Heart left ventricle (tissue), 16 donors: ENCODE measurements at regions not wholly inside any gene's neighbourhood (a gene's known extent, or its start where the extent isn't known, plus 50 kb on each side); places are given as distances from the start of the nearest gene placed in this dataset.

Experiments used
- ATAC-seq, 4 donors: fragments of 200-7000 bp; cut with Tn5 transposase; one replicate each; pipeline ENCODE4 v1.9.1; 2020 to 2022; ENCODE audit warnings: moderate library complexity in 4 of 4, mild to moderate bottlenecking in 3 of 4, moderate number of reproducible peaks in 1 of 4
- DNase-seq, 5 donors: peaks; one replicate each; pipeline ENCODE4 v3.0.0-alpha.2; 2020
- H3K27ac ChIP-seq, 12 donors: fragments of 200-600 bp; sonication (generic) in 4 of 12; one replicate each; pipeline versions ENCODE4 v1.5.0 to v1.8.0; 2016 to 2022; ENCODE audit warnings: mild to moderate bottlenecking in 2 of 12
- H3K27me3 ChIP-seq, 9 donors: fragments of 200-600 bp; sonication (generic) in 2 of 9; one replicate each; pipeline versions ENCODE4 v1.5.1 to v1.8.0; 2016 to 2022; ENCODE audit warnings: mild to moderate bottlenecking in 3 of 9
- H3K36me3 ChIP-seq, 9 donors: fragments of 200-600 bp; sonication (generic) in 2 of 9; one replicate each; pipeline versions ENCODE4 v1.5.0 to v1.8.0; 2018 to 2022; ENCODE audit warnings: mild to moderate bottlenecking in 2 of 9
- H3K4me1 ChIP-seq, 12 donors: fragments of 200-600 bp; sonication (generic) in 4 of 12; one replicate each; pipeline versions ENCODE4 v1.5.0 to v1.8.0; 2016 to 2022; ENCODE audit warnings: mild to moderate bottlenecking in 3 of 12
- H3K4me3 ChIP-seq, 12 donors: fragments of 200-600 bp; sonication (generic) in 4 of 12; one replicate each; pipeline versions ENCODE4 v1.5.0 to v1.8.0; 2017 to 2022; ENCODE audit warnings: mild to moderate bottlenecking in 9 of 12, moderate library complexity in 4 of 12
- H3K9me3 ChIP-seq, 12 donors: fragments of 200-600 bp; sonication (generic) in 4 of 12; one replicate each; pipeline versions ENCODE4 v1.5.0 to v1.8.0; 2016 to 2022; ENCODE audit warnings: mild to moderate bottlenecking in 1 of 12
- POLR2A ChIP-seq, 2 donors: fragments of 450-650 bp; IDR thresholded peaks; one replicate each; pipeline ENCODE4 v1.6.1; 2017; ENCODE audit warnings: antibody characterized with exemption in 2 of 2, mild to moderate bottlenecking in 2 of 2, moderate library complexity in 2 of 2
- WGBS, 4 donors: extraction: QIAGEN DNeasy Blood & Tissue Kit in 2 of 4; methylation state at CpG; one replicate each; pipeline versions ENCODE4 v1.1.5 to v1.1.7; 2013 to 2018; 5-methylcytosine and 5-hydroxymethylcytosine counted together
- intact Hi-C, 10 donors: fragments of 100-400 bp; cut with DNase I; formaldehyde crosslinking; loops; one replicate each; pipeline versions ENCODE4 v1.11.1 to v1.14.2; 2022
- TF ChIP-seq, protein P1 (sequence below), 12 donors: fragments of 200-600 bp; sonication (generic) in 4 of 12; IDR thresholded peaks; one replicate each; pipeline versions ENCODE4 v1.5.0 to v1.8.0; 2018 to 2022; ENCODE audit warnings: antibody characterized with exemption in 12 of 12, mild to moderate bottlenecking in 5 of 12
- donor health status: ischemic (EF 13 %, LVEDD 7.1; RV severe dilation, severe dysfunction).
- donor health status: healthy with polysubstance abuse.
- donor health status: DM: no; HTN: yes; CAD: no.
- donor health status: DM: no; HTN: no; CAD: no.
- donor health status: ischemic (EF 25% LVEDD 6.9; RV normal size, moderate dysfunction).
- donor health status: ischemic (EF 25% LVEDD 5.7; RV mildly dilated, moderate dysfunction).
- donor health status: healthy.
- donor health status: DM: yes; HTN: yes; CAD: no.
- donor health status: ischemic (EF 35%, LVEDD 5.7; RV mildly dilated, moderate dysfunction).
- donor health status: nonischemic (EF 11% LVEDD 7.7; RV severe dilation, severe dysfunction).
- donor health status: DM: yes; HTN: yes; CAD: no.
- donor health status: PGD.
- donor health status: ischemic (EF 29% LVEDD 5.4; RV normal size, mild dysfunction).
- donor health status: nonischemic (EF 23%, LVEDD 6.1; RV moderate dilation, normal function).

DNA sequence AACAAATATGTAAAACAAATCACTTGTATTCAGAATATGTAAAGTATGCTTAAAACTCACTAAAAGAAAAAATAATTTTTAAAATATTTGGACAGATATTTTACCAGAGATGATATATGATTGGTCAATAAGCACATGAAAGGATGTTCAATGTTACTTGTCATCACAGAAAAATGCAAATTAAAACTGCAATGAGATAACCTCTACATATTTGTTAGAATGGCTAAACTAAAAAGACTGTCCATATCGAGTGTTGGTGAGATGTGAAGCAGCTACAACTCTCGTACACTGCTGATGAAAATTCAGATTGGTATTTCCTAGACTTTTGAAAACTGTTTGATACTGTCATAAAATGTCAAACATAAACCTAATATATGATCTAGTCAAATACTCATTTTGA lies 685.1 kb downstream of the DTWD2 start:
- WGBS, 4 donors, result 73 to 85% (median 80%) methylated on average over 2 of the region's 2 CpGs
- TF ChIP-seq, protein P1, sequence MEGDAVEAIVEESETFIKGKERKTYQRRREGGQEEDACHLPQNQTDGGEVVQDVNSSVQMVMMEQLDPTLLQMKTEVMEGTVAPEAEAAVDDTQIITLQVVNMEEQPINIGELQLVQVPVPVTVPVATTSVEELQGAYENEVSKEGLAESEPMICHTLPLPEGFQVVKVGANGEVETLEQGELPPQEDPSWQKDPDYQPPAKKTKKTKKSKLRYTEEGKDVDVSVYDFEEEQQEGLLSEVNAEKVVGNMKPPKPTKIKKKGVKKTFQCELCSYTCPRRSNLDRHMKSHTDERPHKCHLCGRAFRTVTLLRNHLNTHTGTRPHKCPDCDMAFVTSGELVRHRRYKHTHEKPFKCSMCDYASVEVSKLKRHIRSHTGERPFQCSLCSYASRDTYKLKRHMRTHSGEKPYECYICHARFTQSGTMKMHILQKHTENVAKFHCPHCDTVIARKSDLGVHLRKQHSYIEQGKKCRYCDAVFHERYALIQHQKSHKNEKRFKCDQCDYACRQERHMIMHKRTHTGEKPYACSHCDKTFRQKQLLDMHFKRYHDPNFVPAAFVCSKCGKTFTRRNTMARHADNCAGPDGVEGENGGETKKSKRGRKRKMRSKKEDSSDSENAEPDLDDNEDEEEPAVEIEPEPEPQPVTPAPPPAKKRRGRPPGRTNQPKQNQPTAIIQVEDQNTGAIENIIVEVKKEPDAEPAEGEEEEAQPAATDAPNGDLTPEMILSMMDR (IDR thresholded peaks at IDR 0.05), result no peak
- no peak for TF ChIP-seq POLR2A (IDR thresholded peaks at IDR 0.05)

DNA sequence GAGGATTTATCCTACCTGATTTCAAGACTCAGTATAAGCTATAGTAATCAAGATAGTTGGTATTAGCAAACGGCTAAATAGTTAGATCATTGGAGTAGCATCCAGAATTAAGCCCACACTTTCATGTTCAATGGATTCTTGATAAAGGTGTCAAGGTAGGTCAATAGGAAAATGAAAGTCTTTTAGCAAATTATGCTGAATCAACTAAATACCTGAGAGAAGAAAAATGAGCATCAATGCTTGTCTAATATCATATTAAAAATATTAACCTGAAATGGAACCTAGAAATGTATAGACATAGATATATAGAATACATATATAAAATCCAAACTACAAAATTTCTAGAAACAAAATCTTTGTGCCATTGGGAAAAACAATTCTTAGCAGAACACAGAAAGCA lies 685.6 kb downstream of the DTWD2 start:
- intact Hi-C loops, result no loop called here
- no peaks in the 10 kb centered on the region for H3K9me3 ChIP-seq
- ATAC-seq, result no peak
- no peaks in the 10 kb centered on the region for H3K4me1 ChIP-seq
- H3K36me3 ChIP-seq, result no peaks in the 10 kb centered on the region
- H3K27me3 ChIP-seq, result no peaks in the 10 kb centered on the region
- H3K4me3 ChIP-seq, result no peak overlapping the region
- TF ChIP-seq, protein P1 (IDR thresholded peaks at IDR 0.05), result no peak
- no peak for TF ChIP-seq POLR2A (IDR thresholded peaks at IDR 0.05)
- no peak overlapping the region for H3K27ac ChIP-seq
- WGBS, 4 donors, result 63 to 83% (median 73%) methylated on average over 1 of the region's 1 CpG
- DNase-seq, result no peak

More for the DNA sequence above, 685.1 kb downstream of the DTWD2 start:
- H3K27me3 ChIP-seq, result no peaks in the 10 kb centered on the region
- H3K36me3 ChIP-seq, result no peaks in the 10 kb centered on the region
- intact Hi-C loops, result no loop called here
- H3K4me1 ChIP-seq, result no peaks in the 10 kb centered on the region
- H3K9me3 ChIP-seq, result no peaks in the 10 kb centered on the region
- no peak overlapping the region for H3K4me3 ChIP-seq
- ATAC-seq (no peak), DNase-seq (no peak)
- no peak overlapping the region for H3K27ac ChIP-seq

DNA sequence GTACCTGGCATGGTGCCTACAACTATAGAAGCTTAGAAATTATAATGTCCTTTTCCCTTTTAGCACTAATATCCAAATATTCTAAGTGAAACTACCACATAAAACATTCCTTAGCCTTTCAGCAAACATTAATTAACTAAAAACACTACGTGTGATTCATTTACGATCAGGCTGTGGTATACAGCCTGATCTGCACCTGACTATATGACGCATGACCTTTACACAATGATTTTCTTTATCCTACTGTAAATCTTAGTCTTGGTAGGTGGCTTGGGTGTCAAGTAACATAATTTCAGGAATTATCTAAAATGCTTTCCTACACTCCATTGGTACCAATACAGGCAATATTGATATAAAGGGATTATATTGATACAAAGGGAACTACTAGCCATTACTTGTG lies 686.7 kb downstream of the DTWD2 start:
- 89 to 98% (median 94%) methylated on average over 3 of the region's 3 CpGs for WGBS, 4 donors
- H3K27me3 ChIP-seq, result no peaks in the 10 kb centered on the region
- intact Hi-C loops, result no loop called here
- ATAC-seq (no peak), DNase-seq (no peak)
- no peak overlapping the region for H3K4me3 ChIP-seq
- TF ChIP-seq, protein P1 (IDR thresholded peaks at IDR 0.05), result no peak
- no peak for TF ChIP-seq POLR2A (IDR thresholded peaks at IDR 0.05)
- no peaks in the 10 kb centered on the region for H3K4me1 ChIP-seq
- H3K27ac ChIP-seq, result no peak overlapping the region
- no peaks in the 10 kb centered on the region for H3K36me3 ChIP-seq
- no peaks in the 10 kb centered on the region for H3K9me3 ChIP-seq

DNA sequence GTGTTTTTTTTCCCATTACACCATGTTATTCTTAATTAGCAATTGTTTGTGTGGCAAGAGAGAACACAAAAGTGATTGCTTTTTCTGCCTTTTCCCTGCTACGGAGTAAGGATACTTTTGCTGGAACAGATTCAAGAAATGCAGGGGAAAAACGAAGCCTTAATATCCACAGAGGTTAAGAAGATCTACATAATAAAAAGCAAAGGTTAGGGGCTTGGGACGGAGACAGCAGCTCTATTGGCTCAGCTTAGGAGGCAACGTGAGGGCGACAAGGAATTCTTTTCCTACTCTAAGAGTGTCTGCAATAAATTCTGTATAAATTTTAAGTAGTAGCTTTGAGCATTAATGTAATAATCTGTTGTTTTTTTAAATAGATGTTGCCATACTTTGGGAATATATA lies 693.3 kb downstream of the DTWD2 start:
- no peak for ATAC-seq
- intact Hi-C loops, result no loop called here

More for the DNA sequence above, 693.3 kb downstream of the DTWD2 start:
- H3K27me3 ChIP-seq, result no peaks in the 10 kb centered on the region
- DNase-seq, result no peak
- no peaks in the 10 kb centered on the region for H3K9me3 ChIP-seq
- 49 to 68% (median 54%) methylated on average over 5 of the region's 5 CpGs for WGBS, 4 donors
- H3K4me3 ChIP-seq, result no peak overlapping the region
- TF ChIP-seq POLR2A (IDR thresholded peaks at IDR 0.05), result no peak
- TF ChIP-seq, protein P1 (IDR thresholded peaks at IDR 0.05), result no peak
- no peaks in the 10 kb centered on the region for H3K36me3 ChIP-seq
- H3K27ac ChIP-seq, result no peak overlapping the region
- no peaks in the 10 kb centered on the region for H3K4me1 ChIP-seq
